Parathyroid adenoma (tissue), 2 donors: ENCODE measurements at regions not wholly inside any gene's neighbourhood (a gene's known extent, or its start where the extent isn't known, plus 50 kb on each side); places are given as distances from the start of the nearest gene placed in this dataset.
A peak's percentile ranks its signal among the peaks of the same experiment; 100 is the strongest.
"Not testable (repeated sequence)": the region's sequence is repeated elsewhere in the genome, so short reads cannot be mapped to it uniquely, and the experiment has no call there.

ENCODE experiments used
- H2AFZ ChIP-seq: fragments of 300-600 bp; sonication (generic); one replicate; pipeline ENCODE4 v1.7.0; 2017; ENCODE audit warnings: antibody characterized with exemption, mild to moderate bottlenecking
- H3K27ac ChIP-seq: fragments of 300-600 bp; sonication (generic); one replicate; pipeline ENCODE4 v1.7.0; 2017
- H3K27me3 ChIP-seq: fragments of 300-600 bp; sonication (generic); one replicate; pipeline ENCODE4 v1.7.0; 2017; ENCODE audit warnings: low read length; ENCODE audit not compliant: control insufficient read depth, insufficient read depth
- H3K36me3 ChIP-seq: fragments of 300-600 bp; sonication (generic); one replicate; pipeline ENCODE4 v1.7.0; 2017; ENCODE audit warnings: low read length; ENCODE audit not compliant: control insufficient read depth, insufficient read depth
- H3K4me1 ChIP-seq: fragments of 300-600 bp; sonication (generic); one replicate; pipeline ENCODE4 v1.7.0; 2017; ENCODE audit warnings: control low read depth
- H3K4me2 ChIP-seq: fragments of 300-600 bp; sonication (generic); one replicate; pipeline ENCODE4 v1.7.0; 2017; ENCODE audit warnings: low read length
- H3K4me3 ChIP-seq: fragments of 300-600 bp; sonication (generic); one replicate; pipeline ENCODE4 v1.7.0; 2017; ENCODE audit warnings: low read depth, low read length
- H3K79me2 ChIP-seq: fragments of 300-600 bp; sonication (generic); one replicate; pipeline ENCODE4 v1.7.0; 2017; ENCODE audit warnings: control low read depth
- H3K9ac ChIP-seq: fragments of 300-600 bp; sonication (generic); one replicate; pipeline ENCODE4 v1.7.0; 2017; ENCODE audit warnings: mild to moderate bottlenecking
- H3K9me3 ChIP-seq: fragments of 300-600 bp; sonication (generic); one replicate; pipeline ENCODE4 v1.7.0; 2017; ENCODE audit warnings: low read length; ENCODE audit not compliant: control insufficient read depth
- CTCF ChIP-seq: fragments of 300-600 bp; sonication (generic); IDR thresholded peaks from one replicate; pipeline ENCODE4 v1.7.0; 2017; ENCODE audit warnings: antibody characterized with exemption, mild to moderate bottlenecking
- donor health status: primary hyperparathyroidism.

DNA sequence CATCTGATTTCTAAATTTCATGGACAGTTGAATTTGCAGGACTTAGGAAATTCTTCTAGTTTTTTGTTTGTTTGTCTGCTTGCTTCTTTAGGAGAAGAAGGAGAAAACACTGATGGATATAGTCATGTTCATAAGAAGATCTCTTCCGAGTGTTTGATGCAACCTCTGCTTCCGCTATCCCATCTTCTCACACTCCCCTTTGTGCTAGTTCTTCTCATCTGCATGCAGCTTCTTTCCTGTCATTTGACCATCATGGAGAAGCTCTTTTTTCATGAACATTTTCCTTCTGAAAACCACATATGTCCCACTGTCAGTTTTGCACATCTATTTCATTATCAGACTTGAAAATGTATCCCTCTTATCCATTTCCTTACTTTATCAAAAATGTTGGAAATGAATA lies 346.9 kb upstream of the PRKCQ start:
- no peak for TF ChIP-seq CTCF
- Histone ChIP-seq H3K9me3 (no peaks in the 10 kb centered on the region), H3K4me3 (no peak overlapping the region), H3K36me3 (no peaks in the 10 kb centered on the region), H3K79me2 (no peaks in the 10 kb centered on the region), H3K27me3 (no peaks in the 10 kb centered on the region), H3K27ac (no peak overlapping the region), H3K4me1 (no peaks in the 10 kb centered on the region), H2AFZ (no peak overlapping the region), H3K4me2 (no peak overlapping the region), H3K9ac (no peak overlapping the region)

DNA sequence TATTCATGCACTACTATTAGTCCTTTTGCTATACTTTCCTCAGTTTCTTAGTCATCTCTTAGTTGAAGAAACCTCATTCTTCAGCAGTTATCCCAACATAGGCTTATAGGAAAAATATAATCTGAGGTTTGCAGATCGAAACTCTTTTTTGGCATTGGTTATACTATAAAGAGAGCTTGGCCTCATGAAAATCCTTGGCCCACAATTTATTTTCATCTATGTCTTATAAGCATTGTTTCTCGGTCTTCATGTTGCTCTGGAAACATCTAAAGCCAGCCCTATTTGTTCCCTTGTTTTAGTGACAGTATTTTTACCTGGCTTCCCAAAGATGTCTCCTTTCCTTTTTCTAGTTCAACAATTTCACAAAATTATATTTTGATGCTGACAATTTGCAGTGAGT lies 345.1 kb upstream of the PRKCQ start:
- Histone ChIP-seq H3K4me2 (no peak overlapping the region), H3K9ac (no peak overlapping the region)

GRCh38 chr10:6924166-6924565 lies 344.1 kb upstream of the PRKCQ start:
- Histone ChIP-seq H3K36me3 (no peaks in the 10 kb centered on the region), H3K4me1 (no peaks in the 10 kb centered on the region), H3K79me2 (no peaks in the 10 kb centered on the region), H3K4me3 (no peak overlapping the region), H3K4me2 (no peak overlapping the region), H3K27me3 (no peaks in the 10 kb centered on the region), H3K9ac (no peak overlapping the region), H3K27ac (no peak overlapping the region), H2AFZ (no peak overlapping the region), H3K9me3 (no peaks in the 10 kb centered on the region)
- no peak for TF ChIP-seq CTCF

More for the DNA sequence above, 345.1 kb upstream of the PRKCQ start:
- Histone ChIP-seq H3K27me3 (no peaks in the 10 kb centered on the region), H3K4me1 (no peaks in the 10 kb centered on the region), H3K27ac (no peak overlapping the region), H3K4me3 (no peak overlapping the region), H3K79me2 (no peaks in the 10 kb centered on the region), H3K9me3 (no peaks in the 10 kb centered on the region), H2AFZ (no peak overlapping the region), H3K36me3 (no peaks in the 10 kb centered on the region)
- TF ChIP-seq CTCF: no peak

- not testable (repeated sequence) for H3K9ac ChIP-seq, H3K27me3 ChIP-seq, H3K4me2 ChIP-seq, H3K4me3 ChIP-seq, H2AFZ ChIP-seq, H3K4me1 ChIP-seq, H3K79me2 ChIP-seq, H3K27ac ChIP-seq, H3K9me3 ChIP-seq, H3K36me3 ChIP-seq
Measured at GRCh38 chr10:6921026-6921425, 340.9 kb upstream of the PRKCQ start.

- Histone ChIP-seq H3K4me3 (peak overlapping the region; percentile 12), H3K4me1 (no peaks in the 10 kb centered on the region), H3K27me3 (no peaks in the 10 kb centered on the region), H3K4me2 (peak overlapping the region; percentile 34), H3K9ac (no peak overlapping the region), H3K27ac (no peak overlapping the region), H3K79me2 (no peaks in the 10 kb centered on the region), H3K36me3 (no peaks in the 10 kb centered on the region), H3K9me3 (no peaks in the 10 kb centered on the region), H2AFZ (peak overlapping the region; percentile 44)
- peak; percentile 48 for TF ChIP-seq CTCF
Measured at GRCh38 chr10:6920072-6921019, 340.3 kb upstream of the PRKCQ start.
